Activated B cell treated with CpG ODN at 0.5 μM for 24 hours (primary cell): ENCODE measurements at regions not wholly inside any gene's neighbourhood (a gene's known extent, or its start where the extent isn't known, plus 50 kb on each side); places are given as distances from the start of the nearest gene placed in this dataset.

Source experiments
- ATAC-seq: fragments of 200-7000 bp; cut with Tn5 transposase; one replicate; pipeline ENCODE4 v1.10.0; 2021; ENCODE audit warnings: low read depth, mild to moderate bottlenecking, moderate library complexity
- CTCF ChIA-PET: fragments of 350-600 bp; sonication (Branson Sonifier 250); formaldehyde crosslinking; loops from one replicate; lab custom pipeline; 2021; ENCODE audit warnings: antibody characterized with exemption; lab: Charles Lee
- POLR2A ChIA-PET: fragments of 350-600 bp; sonication (Branson Sonifier 250); formaldehyde crosslinking; loops from one replicate; lab custom pipeline; 2021; ENCODE audit warnings: antibody characterized with exemption; lab: Charles Lee
- DNase-seq: peaks from one replicate; pipeline ENCODE4 v3.0.0; 2022
- H3K27ac Mint-ChIP-seq: one replicate; pipeline ENCODE4 v1.8.0; 2020; ENCODE audit warnings: mixed read lengths
- H3K27me3 Mint-ChIP-seq: one replicate; pipeline ENCODE4 v1.8.0; 2021; ENCODE audit warnings: mixed read lengths
- H3K36me3 Mint-ChIP-seq: one replicate; pipeline ENCODE4 v1.8.0; 2021; ENCODE audit warnings: low read depth, mixed read lengths
- H3K4me1 Mint-ChIP-seq: one replicate; pipeline ENCODE4 v1.8.0; 2021; ENCODE audit warnings: mixed read lengths
- H3K4me3 Mint-ChIP-seq: one replicate; pipeline ENCODE4 v1.8.0; 2020; ENCODE audit warnings: mild to moderate bottlenecking, mixed read lengths
- H3K9me3 Mint-ChIP-seq: one replicate; pipeline ENCODE4 v1.8.0; 2020; ENCODE audit warnings: mixed read lengths
- CTCF ChIP-seq: fragments of 200-600 bp; IDR thresholded peaks from one replicate; pipeline ENCODE4 v1.8.0; 2022; ENCODE audit warnings: antibody characterized with exemption, mild to moderate bottlenecking
- intact Hi-C: fragments of 100-400 bp; cut with micrococcal nuclease; formaldehyde crosslinking; loops from one replicate; pipeline ENCODE4 v1.15.1; 2024

DNA sequence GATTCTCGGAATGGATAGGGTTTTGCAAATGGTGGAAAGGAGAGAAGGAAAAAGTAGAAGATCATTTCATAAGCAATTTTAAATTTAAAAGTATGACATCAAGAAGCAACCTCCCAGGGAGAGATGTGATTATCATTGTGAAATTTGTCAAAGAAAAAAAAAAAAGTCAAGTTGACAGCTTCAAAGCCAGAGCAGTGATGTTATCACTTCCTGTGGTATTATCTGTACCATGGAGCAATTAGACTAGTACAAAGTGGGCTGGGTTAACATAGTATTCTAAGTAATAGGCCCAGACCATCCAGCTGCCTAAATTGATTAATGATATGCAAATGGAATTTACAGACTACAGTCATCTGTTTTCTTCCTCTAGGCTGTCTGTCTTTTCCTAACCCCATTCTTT lies 84.0 kb upstream of the NPY start:
- intact Hi-C loops, result no loop called here
- Mint-ChIP-seq H3K36me3 (no peaks in the 10 kb centered on the region), H3K9me3 (no peaks in the 10 kb centered on the region), H3K4me3 (no peak overlapping the region), H3K27me3 (peaks cover 5% of the 10 kb centered on the region), H3K27ac (no peak overlapping the region), H3K4me1 (no peaks in the 10 kb centered on the region)
- ChIA-PET POLR2A (no interaction called here), CTCF (no interaction called here)
- ATAC-seq, result no peak
- no peak for TF ChIP-seq CTCF
- DNase-seq, result no peak

- H3K27me3 Mint-ChIP-seq, result peaks cover 5% of the 10 kb centered on the region
- POLR2A ChIA-PET, result no interaction called here
- no peak for DNase-seq
- no peak overlapping the region for H3K27ac Mint-ChIP-seq
- H3K4me1 Mint-ChIP-seq, result no peaks in the 10 kb centered on the region
- intact Hi-C loops, result no loop called here
- CTCF ChIA-PET, result no interaction called here
- H3K9me3 Mint-ChIP-seq, result no peaks in the 10 kb centered on the region
- no peak overlapping the region for H3K4me3 Mint-ChIP-seq
- TF ChIP-seq CTCF, result no peak
- no peak for ATAC-seq
- H3K36me3 Mint-ChIP-seq, result no peaks in the 10 kb centered on the region
Measured at GRCh38 chr7:24200407-24200966, 83.5 kb upstream of the NPY start.

- no peaks in the 10 kb centered on the region for H3K4me1 Mint-ChIP-seq
- no peak for DNase-seq
- TF ChIP-seq CTCF, result no peak
- H3K9me3 Mint-ChIP-seq, result no peaks in the 10 kb centered on the region
- ATAC-seq, result no peak
- CTCF ChIA-PET, result no interaction called here
- H3K27ac Mint-ChIP-seq, result no peak overlapping the region
- no peaks in the 10 kb centered on the region for H3K36me3 Mint-ChIP-seq
- H3K4me3 Mint-ChIP-seq, result no peak overlapping the region
- POLR2A ChIA-PET, result no interaction called here
- intact Hi-C loops, result no loop called here
- H3K27me3 Mint-ChIP-seq, result peaks cover 5% of the 10 kb centered on the region
Measured at GRCh38 chr7:24201226-24201625, 82.8 kb upstream of the NPY start.

DNA sequence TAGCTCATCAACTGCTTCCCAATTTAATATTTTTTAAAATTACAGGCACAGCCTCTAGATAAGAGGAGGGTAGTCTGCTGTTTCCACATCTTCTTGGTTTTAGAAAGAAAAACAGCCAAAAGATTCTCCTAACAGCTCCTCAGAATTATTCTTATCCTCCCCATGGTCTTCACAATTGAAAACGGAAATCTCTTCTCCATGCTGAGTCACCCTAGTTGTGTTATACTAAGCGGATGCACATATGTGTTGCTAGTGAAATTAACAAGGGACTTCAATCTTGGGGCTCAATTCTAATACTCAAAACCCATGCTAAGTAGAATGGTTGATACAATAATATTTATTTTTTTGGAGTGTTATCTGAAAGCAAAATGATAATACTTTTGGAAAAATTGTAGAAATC lies 71.9 kb upstream of the NPY start:
- DNase-seq (no peak), ATAC-seq (no peak)
- Mint-ChIP-seq H3K4me3 (no peak overlapping the region), H3K9me3 (no peaks in the 10 kb centered on the region), H3K36me3 (no peaks in the 10 kb centered on the region), H3K27ac (no peak overlapping the region), H3K27me3 (peaks cover under 1% of the 10 kb centered on the region), H3K4me1 (no peaks in the 10 kb centered on the region)
- intact Hi-C loops, result no loop called here
- ChIA-PET CTCF (no interaction called here), POLR2A (no interaction called here)
- TF ChIP-seq CTCF, result no peak

DNA sequence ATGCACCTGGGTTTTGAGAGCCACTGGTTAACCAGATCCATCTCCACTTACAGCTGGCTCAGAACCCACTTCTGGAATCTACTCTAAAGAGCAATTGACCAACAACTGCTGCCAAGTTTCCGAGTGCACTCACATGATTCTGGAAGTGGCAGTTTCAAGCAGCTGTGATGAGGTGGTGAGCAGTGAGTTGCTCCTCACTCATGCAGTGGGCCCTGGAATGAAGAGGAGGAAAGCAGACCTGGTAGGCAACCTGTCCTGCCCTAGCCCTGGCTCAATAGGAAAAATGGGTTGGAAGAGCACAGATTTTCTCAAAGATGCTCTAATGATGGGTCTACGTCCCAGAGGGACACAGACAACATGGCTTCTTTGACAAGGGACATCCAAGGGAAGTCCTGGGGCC lies 70.7 kb upstream of the NPY start:
- intact Hi-C loops, result no loop called here
- POLR2A ChIA-PET, result no interaction called here
- Mint-ChIP-seq H3K9me3 (no peaks in the 10 kb centered on the region), H3K36me3 (no peaks in the 10 kb centered on the region), H3K4me3 (no peak overlapping the region), H3K27ac (no peak overlapping the region), H3K27me3 (peaks cover 6% of the 10 kb centered on the region), H3K4me1 (no peaks in the 10 kb centered on the region)
- ATAC-seq (no peak), DNase-seq (no peak)
- TF ChIP-seq CTCF, result no peak
- CTCF ChIA-PET, result no interaction called here
